ENCODE measurements at regions not wholly inside any gene's neighbourhood (a gene's known extent, or its start where the extent isn't known, plus 50 kb on each side); places are given as distances from the start of the nearest gene placed in this dataset.

DNA sequence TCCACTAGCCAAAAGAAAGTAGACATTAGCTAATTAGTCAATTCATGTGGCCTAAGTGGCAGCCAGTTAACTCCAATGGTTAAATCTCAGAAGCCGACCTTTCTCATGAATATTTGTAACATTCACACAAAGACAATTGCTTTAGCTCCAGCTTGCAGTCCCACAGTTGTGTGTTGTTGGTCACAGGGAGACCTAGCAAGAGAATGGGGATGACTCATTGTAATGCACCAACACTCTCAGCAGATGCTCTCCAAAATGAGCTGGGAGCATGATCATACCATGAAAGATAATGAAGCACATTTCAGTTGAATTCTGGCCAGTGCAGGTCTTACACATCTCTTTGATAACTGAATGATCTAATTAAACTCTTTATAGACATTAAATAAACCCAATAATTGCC is 160.4 kb downstream of the HLX start:
- no peaks in the 10 kb centered on the region for H3K27me3 ChIP-seq
- H3K9me3 ChIP-seq = no peaks in the 10 kb centered on the region
- no peak for DNase-seq
- H3K4me3 ChIP-seq = no peak overlapping the region
- 75 to 86% (median 83%) methylated on average over 1 of the region's 1 CpG for whole genome bisulfite sequencing, 3 donors
- intact Hi-C loops (cut with DNase I) = no loop called here
- no peak for TF ChIP-seq POLR2A (IDR thresholded peaks at IDR 0.05)
- no peak for TF ChIP-seq CTCF (IDR thresholded peaks at IDR 0.05)
- no peak for TF ChIP-seq EP300 (IDR thresholded peaks at IDR 0.05)
- H3K36me3 ChIP-seq = no peaks in the 10 kb centered on the region
- no peaks in the 10 kb centered on the region for H3K4me1 ChIP-seq (ENCODE audit: insufficient read depth)
- no peak overlapping the region for H3K27ac ChIP-seq

GRCh38 chr1:221040101-221040500 is 160.9 kb downstream of the HLX start:
- Histone ChIP-seq H3K4me3 (no peak overlapping the region), H3K4me1 (ENCODE audit: insufficient read depth) (no peaks in the 10 kb centered on the region), H3K27ac (no peak overlapping the region), H3K36me3 (no peaks in the 10 kb centered on the region), H3K9me3 (no peaks in the 10 kb centered on the region), H3K27me3 (no peaks in the 10 kb centered on the region)
- DNase-seq = no peak
- TF ChIP-seq EP300 (IDR thresholded peaks at IDR 0.05) (no peak), POLR2A (IDR thresholded peaks at IDR 0.05) (no peak), CTCF (IDR thresholded peaks at IDR 0.05) (no peak)
- WGBS, 3 donors = 27 to 55% (median 30%) methylated on average over 1 of the region's 1 CpG
- intact Hi-C loops (cut with DNase I) = no loop called here

GRCh38 chr1:221040691-221041285 is 161.5 kb downstream of the HLX start:
- 70 to 80% (median 72%) methylated on average over 2 of the region's 2 CpGs for WGBS, 3 donors
- Histone ChIP-seq H3K36me3 (no peaks in the 10 kb centered on the region), H3K27me3 (no peaks in the 10 kb centered on the region), H3K27ac (no peak overlapping the region), H3K4me3 (no peak overlapping the region), H3K9me3 (no peaks in the 10 kb centered on the region), H3K4me1 (ENCODE audit: insufficient read depth) (no peaks in the 10 kb centered on the region)
- no peak for DNase-seq
- TF ChIP-seq CTCF (IDR thresholded peaks at IDR 0.05) = no peak
- TF ChIP-seq POLR2A (IDR thresholded peaks at IDR 0.05) = no peak
- no peak for TF ChIP-seq EP300 (IDR thresholded peaks at IDR 0.05)
- intact Hi-C loops (cut with DNase I) = no loop called here

DNA sequence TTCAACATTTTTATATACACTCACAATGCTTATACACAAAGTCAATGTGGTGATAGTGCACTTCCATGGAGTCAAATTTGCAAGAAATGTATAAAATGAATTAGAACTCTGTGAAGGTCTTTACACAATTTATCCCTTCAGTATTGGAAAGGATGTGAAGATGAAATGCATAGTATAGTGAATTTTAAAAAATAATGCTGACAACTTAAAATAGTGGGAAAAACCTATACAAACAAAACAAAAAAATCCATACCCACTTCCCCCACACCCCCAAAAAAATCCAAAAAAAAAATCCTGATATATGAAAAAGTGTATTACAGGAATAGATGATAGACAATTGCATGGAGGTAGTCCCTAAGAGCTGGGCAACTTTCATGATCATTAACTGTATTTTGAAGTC is 165.3 kb downstream of the HLX start:
- DNase-seq = no peak
- Histone ChIP-seq H3K27ac (no peak overlapping the region), H3K4me3 (no peak overlapping the region), H3K36me3 (no peaks in the 10 kb centered on the region), H3K9me3 (no peaks in the 10 kb centered on the region), H3K4me1 (ENCODE audit: insufficient read depth) (no peaks in the 10 kb centered on the region), H3K27me3 (no peaks in the 10 kb centered on the region)
- intact Hi-C loops (cut with DNase I) = no loop called here
- TF ChIP-seq POLR2A (IDR thresholded peaks at IDR 0.05) (no peak), CTCF (IDR thresholded peaks at IDR 0.05) (no peak), EP300 (IDR thresholded peaks at IDR 0.05) (no peak)
